Ovary (tissue), 3 donors: ENCODE measurements at regions not wholly inside any gene's neighbourhood (a gene's known extent, or its start where the extent isn't known, plus 50 kb on each side); places are given as distances from the start of the nearest gene placed in this dataset.

Source experiments
- EP300 ChIP-seq: sonication (generic); formaldehyde crosslinking; IDR thresholded peaks from one replicate; pipeline ENCODE4 v1.6.1; 2017; ENCODE audit warnings: antibody characterized with exemption
- POLR2A ChIP-seq: fragments of 450-650 bp; IDR thresholded peaks from one replicate; pipeline ENCODE4 v1.6.1; 2017; ENCODE audit warnings: antibody characterized with exemption, mild to moderate bottlenecking, moderate library complexity
- TF ChIP-seq, protein P1 (sequence below), 3 donors: fragments of 450-650 bp in 2 of 3; fragments of 200-600 bp in 1 of 3; IDR thresholded peaks; one replicate each; pipeline versions ENCODE4 v1.5.1 to v1.8.0; 2016 to 2022; ENCODE audit warnings: antibody characterized with exemption in 3 of 3, mild to moderate bottlenecking in 1 of 3
- donor health status: DM: no; HTN: no; CAD: no.

DNA sequence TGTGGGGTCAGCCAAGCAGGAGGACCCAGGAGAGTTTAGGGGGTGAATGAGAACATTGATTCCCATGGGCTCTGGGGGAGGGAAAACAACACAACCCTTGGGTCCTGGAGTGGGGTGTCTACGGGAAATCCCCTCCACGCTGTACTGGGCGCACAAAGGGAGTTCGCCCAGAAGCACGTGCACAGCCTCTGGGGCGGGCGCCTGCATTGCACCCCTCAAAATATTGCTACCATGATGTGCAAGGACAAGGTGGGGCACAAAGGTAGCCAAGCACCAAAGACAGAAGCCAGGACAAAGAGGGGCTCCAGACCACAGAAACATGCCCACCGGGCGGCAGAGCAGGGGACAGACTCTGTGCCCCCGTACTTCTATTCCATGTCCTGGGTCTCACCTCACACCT lies 74.9 kb upstream of the EIF5 start:
- TF ChIP-seq, protein P1, sequence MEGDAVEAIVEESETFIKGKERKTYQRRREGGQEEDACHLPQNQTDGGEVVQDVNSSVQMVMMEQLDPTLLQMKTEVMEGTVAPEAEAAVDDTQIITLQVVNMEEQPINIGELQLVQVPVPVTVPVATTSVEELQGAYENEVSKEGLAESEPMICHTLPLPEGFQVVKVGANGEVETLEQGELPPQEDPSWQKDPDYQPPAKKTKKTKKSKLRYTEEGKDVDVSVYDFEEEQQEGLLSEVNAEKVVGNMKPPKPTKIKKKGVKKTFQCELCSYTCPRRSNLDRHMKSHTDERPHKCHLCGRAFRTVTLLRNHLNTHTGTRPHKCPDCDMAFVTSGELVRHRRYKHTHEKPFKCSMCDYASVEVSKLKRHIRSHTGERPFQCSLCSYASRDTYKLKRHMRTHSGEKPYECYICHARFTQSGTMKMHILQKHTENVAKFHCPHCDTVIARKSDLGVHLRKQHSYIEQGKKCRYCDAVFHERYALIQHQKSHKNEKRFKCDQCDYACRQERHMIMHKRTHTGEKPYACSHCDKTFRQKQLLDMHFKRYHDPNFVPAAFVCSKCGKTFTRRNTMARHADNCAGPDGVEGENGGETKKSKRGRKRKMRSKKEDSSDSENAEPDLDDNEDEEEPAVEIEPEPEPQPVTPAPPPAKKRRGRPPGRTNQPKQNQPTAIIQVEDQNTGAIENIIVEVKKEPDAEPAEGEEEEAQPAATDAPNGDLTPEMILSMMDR (IDR thresholded peaks at IDR 0.05), result no peak
- TF ChIP-seq POLR2A (no peak), EP300 (no peak)
